ENCODE measurements at regions not wholly inside any gene's neighbourhood (a gene's known extent, or its start where the extent isn't known, plus 50 kb on each side); places are given as distances from the start of the nearest gene placed in this dataset.

- no peak overlapping the region for H3K4me2 ChIP-seq (ENCODE audit: low read depth, low read length)
- no peaks in the 10 kb centered on the region for H3K4me1 ChIP-seq (ENCODE audit: low read length)
- no peak overlapping the region for H3K4me3 ChIP-seq (ENCODE audit: low read length)
- no peaks in the 10 kb centered on the region for H3K27me3 ChIP-seq (replicated peaks; ENCODE audit: insufficient read depth, low read length)
- H3K9ac ChIP-seq (ENCODE audit: low read length) = no peak overlapping the region
- no peaks in the 10 kb centered on the region for H4K20me1 ChIP-seq (ENCODE audit: insufficient read depth, low read length)
- H3K79me2 ChIP-seq (ENCODE audit: low read length) = no peaks in the 10 kb centered on the region
- TF ChIP-seq EZH2 (optimal IDR thresholded peaks at IDR 0.05; ENCODE audit: low read depth, low read length) = no peak
- TF ChIP-seq, protein P1, sequence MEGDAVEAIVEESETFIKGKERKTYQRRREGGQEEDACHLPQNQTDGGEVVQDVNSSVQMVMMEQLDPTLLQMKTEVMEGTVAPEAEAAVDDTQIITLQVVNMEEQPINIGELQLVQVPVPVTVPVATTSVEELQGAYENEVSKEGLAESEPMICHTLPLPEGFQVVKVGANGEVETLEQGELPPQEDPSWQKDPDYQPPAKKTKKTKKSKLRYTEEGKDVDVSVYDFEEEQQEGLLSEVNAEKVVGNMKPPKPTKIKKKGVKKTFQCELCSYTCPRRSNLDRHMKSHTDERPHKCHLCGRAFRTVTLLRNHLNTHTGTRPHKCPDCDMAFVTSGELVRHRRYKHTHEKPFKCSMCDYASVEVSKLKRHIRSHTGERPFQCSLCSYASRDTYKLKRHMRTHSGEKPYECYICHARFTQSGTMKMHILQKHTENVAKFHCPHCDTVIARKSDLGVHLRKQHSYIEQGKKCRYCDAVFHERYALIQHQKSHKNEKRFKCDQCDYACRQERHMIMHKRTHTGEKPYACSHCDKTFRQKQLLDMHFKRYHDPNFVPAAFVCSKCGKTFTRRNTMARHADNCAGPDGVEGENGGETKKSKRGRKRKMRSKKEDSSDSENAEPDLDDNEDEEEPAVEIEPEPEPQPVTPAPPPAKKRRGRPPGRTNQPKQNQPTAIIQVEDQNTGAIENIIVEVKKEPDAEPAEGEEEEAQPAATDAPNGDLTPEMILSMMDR (IDR thresholded peaks at IDR 0.05; ENCODE audit: low read length) = no peak
- no peak for TF ChIP-seq EZH2phosphoT487 (IDR thresholded peaks at IDR 0.05; ENCODE audit: low read length)
- H3K9me2 ChIP-seq (replicated peaks; ENCODE audit: insufficient read depth, low read length) = no peaks in the 10 kb centered on the region
- H3K36me3 ChIP-seq (replicated peaks; ENCODE audit: insufficient read depth, low read length) = no peaks in the 10 kb centered on the region
- no peak for DNase-seq
- no peak overlapping the region for H2AFZ ChIP-seq (ENCODE audit: low read length)
- no peaks in the 10 kb centered on the region for H3F3A ChIP-seq (ENCODE audit: insufficient read depth, low read length)
- H3K27ac ChIP-seq (ENCODE audit: low read length) = no peak overlapping the region
- H3K9me3 ChIP-seq (replicated peaks; ENCODE audit: insufficient read depth, low read length) = no peaks in the 10 kb centered on the region
These were observed 115.6 kb upstream of the CPEB4 start for GRCh38 chr5:173772384-173773059.

DNA sequence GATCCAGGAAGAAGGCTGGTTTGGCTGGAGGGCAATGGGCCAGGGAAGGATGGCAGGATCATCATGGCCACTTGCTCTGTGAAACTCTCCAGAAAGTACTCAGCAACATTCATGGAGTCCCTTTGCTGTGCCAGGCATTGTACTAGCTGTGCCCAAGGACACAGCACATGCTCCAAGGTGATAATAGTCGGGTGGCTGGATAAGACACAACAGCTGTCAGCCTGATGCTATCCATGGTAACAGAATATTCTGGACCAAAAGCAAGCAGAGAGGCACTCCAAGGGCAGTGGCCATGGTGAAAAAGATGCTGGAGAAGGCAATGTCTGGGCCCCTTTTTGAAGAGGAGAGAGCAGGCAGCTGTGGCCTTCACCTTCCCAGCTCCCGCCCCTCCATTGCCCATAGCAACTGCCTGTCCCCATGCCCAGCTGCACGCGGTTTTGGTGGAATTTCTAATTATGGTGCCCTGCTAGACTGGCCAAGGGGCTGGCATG lies 113.8 kb upstream of the CPEB4 start:
- H3K27me3 ChIP-seq (replicated peaks; ENCODE audit: insufficient read depth, low read length) = no peaks in the 10 kb centered on the region
- H3K9ac ChIP-seq (ENCODE audit: low read length) = no peak overlapping the region
- H3K4me3 ChIP-seq (ENCODE audit: low read length) = no peak overlapping the region
- TF ChIP-seq, protein P1 (IDR thresholded peaks at IDR 0.05; ENCODE audit: low read length) = no peak
- TF ChIP-seq EZH2phosphoT487 (IDR thresholded peaks at IDR 0.05; ENCODE audit: low read length) = no peak
- no peak for TF ChIP-seq EZH2 (optimal IDR thresholded peaks at IDR 0.05; ENCODE audit: low read depth, low read length)
- no peaks in the 10 kb centered on the region for H3K9me2 ChIP-seq (replicated peaks; ENCODE audit: insufficient read depth, low read length)
- DNase-seq = no peak
- no peaks in the 10 kb centered on the region for H4K20me1 ChIP-seq (ENCODE audit: insufficient read depth, low read length)
- no peak overlapping the region for H3K4me2 ChIP-seq (ENCODE audit: low read depth, low read length)
- H2AFZ ChIP-seq (ENCODE audit: low read length) = no peak overlapping the region
- no peaks in the 10 kb centered on the region for H3K79me2 ChIP-seq (ENCODE audit: low read length)
- no peak overlapping the region for H3K27ac ChIP-seq (ENCODE audit: low read length)
- H3K9me3 ChIP-seq (replicated peaks; ENCODE audit: insufficient read depth, low read length) = no peaks in the 10 kb centered on the region
- no peaks in the 10 kb centered on the region for H3K4me1 ChIP-seq (ENCODE audit: low read length)
- H3F3A ChIP-seq (ENCODE audit: insufficient read depth, low read length) = no peaks in the 10 kb centered on the region
- H3K36me3 ChIP-seq (replicated peaks; ENCODE audit: insufficient read depth, low read length) = no peaks in the 10 kb centered on the region

DNA sequence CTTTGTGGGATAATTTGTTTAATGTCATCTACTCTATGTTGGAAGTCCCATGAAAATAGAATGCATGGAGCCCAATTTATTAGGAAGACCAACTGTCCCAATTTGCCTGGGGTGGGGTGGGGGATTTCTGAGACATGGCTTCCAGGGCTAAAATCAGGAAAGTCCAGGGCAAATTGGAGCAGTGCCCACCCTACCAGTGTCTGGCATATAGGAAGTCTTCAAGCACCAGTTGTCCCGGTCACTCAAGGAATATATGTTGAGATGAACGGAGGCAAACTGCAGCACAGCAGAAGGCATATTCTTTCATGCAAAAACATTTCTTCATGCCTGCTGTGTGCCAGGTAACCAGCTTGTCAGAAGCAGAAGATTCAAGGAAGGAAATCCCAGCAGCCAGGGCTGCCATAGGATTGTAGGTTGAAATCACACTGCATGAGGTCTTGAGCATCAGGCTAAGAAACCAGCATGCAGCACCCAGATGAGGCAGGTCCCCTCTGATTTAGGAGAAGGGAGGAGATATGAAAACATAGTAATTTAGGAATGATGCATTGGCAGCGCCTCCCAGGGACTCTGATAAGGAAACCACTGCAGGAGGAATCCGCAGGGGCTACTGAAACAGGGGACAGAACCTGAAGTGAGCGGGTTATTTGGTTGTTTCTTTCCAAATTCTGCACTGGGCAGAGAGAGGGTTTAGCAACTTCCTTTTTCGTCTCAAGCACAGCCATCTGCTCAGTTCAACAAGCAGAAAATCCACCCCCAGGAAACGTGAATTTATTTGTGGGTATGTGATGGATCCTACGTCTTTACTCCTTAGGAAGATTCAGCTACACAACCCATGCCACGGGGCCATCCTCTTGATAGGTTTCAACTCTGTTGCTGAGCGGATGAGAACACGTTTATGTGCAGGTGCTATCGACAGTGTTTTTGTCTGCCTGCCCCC lies 112.6 kb upstream of the CPEB4 start:
- H4K20me1 ChIP-seq (ENCODE audit: insufficient read depth, low read length) = no peaks in the 10 kb centered on the region
- no peaks in the 10 kb centered on the region for H3K4me1 ChIP-seq (ENCODE audit: low read length)
- H3K9ac ChIP-seq (ENCODE audit: low read length) = no peak overlapping the region
- no peak overlapping the region for H2AFZ ChIP-seq (ENCODE audit: low read length)
- DNase-seq = no peak
- H3K27ac ChIP-seq (ENCODE audit: low read length) = no peak overlapping the region
- no peak for TF ChIP-seq EZH2 (optimal IDR thresholded peaks at IDR 0.05; ENCODE audit: low read depth, low read length)
- TF ChIP-seq, protein P1 (IDR thresholded peaks at IDR 0.05; ENCODE audit: low read length) = no peak
- H3F3A ChIP-seq (ENCODE audit: insufficient read depth, low read length) = no peaks in the 10 kb centered on the region
- no peaks in the 10 kb centered on the region for H3K36me3 ChIP-seq (replicated peaks; ENCODE audit: insufficient read depth, low read length)
- no peaks in the 10 kb centered on the region for H3K9me2 ChIP-seq (replicated peaks; ENCODE audit: insufficient read depth, low read length)
- H3K27me3 ChIP-seq (replicated peaks; ENCODE audit: insufficient read depth, low read length) = no peaks in the 10 kb centered on the region
- H3K4me2 ChIP-seq (ENCODE audit: low read depth, low read length) = no peak overlapping the region
- no peaks in the 10 kb centered on the region for H3K9me3 ChIP-seq (replicated peaks; ENCODE audit: insufficient read depth, low read length)
- H3K79me2 ChIP-seq (ENCODE audit: low read length) = no peaks in the 10 kb centered on the region
- H3K4me3 ChIP-seq (ENCODE audit: low read length) = no peak overlapping the region
